SU-DHL-6 (cell line): ENCODE measurements at regions not wholly inside any gene's neighbourhood (a gene's known extent, or its start where the extent isn't known, plus 50 kb on each side); places are given as distances from the start of the nearest gene placed in this dataset.

Source experiments
- H2AFZ ChIP-seq: fragments of 200-600 bp; sonication (generic); 2 replicates; pipeline ENCODE4 v1.6.1; 2014; ENCODE audit warnings: low read depth, mild to moderate bottlenecking, moderate library complexity, mixed read lengths, antibody characterized with exemption, low read length; ENCODE audit not compliant: severe bottlenecking
- H3F3A ChIP-seq: fragments of 200-600 bp; shearing (Covaris generic); 2 replicates; pipeline ENCODE4 v1.6.0; 2016; ENCODE audit warnings: antibody characterized with exemption, mild to moderate bottlenecking; ENCODE audit not compliant: insufficient read depth
- H3K27ac ChIP-seq: fragments of 200-600 bp; sonication (generic); 2 replicates; pipeline ENCODE4 v1.5.1; 2016; ENCODE audit warnings: low read depth, mild to moderate bottlenecking, low read length, moderate library complexity, mixed read lengths
- H3K27me3 ChIP-seq: fragments of 200-600 bp; sonication (generic), shearing (Covaris generic); 2 replicates; pipeline ENCODE4 v1.6.0; 2014; ENCODE audit warnings: mild to moderate bottlenecking, low read length
- H3K36me3 ChIP-seq: fragments of 200-600 bp; sonication (generic); 2 replicates; pipeline ENCODE4 v1.6.1; 2014; ENCODE audit warnings: mild to moderate bottlenecking, low read length, mixed read lengths
- H3K4me2 ChIP-seq: fragments of 300-600, 200-600 bp; shearing (Covaris generic), sonication (generic); 2 replicates; pipeline ENCODE4 v1.6.0; 2014; ENCODE audit warnings: low read length, low read depth, mild to moderate bottlenecking; ENCODE audit not compliant: poor library complexity, severe bottlenecking
- H3K4me3 ChIP-seq: fragments of 200-600 bp; sonication (generic); 2 replicates; pipeline ENCODE4 v1.5.1; 2014; ENCODE audit warnings: antibody characterized with exemption, low read length, mild to moderate bottlenecking, mixed read lengths; ENCODE audit not compliant: insufficient read depth, poor library complexity, severe bottlenecking
- H3K79me2 ChIP-seq: fragments of 200-600 bp; sonication (generic); 2 replicates; pipeline ENCODE4 v1.6.1; 2014; ENCODE audit warnings: mild to moderate bottlenecking, low read length, moderate library complexity; ENCODE audit not compliant: insufficient read depth
- H3K9ac ChIP-seq: fragments of 200-600 bp; sonication (generic); 2 replicates; pipeline ENCODE4 v1.7.0; 2014; ENCODE audit warnings: mild to moderate bottlenecking, low read length
- H3K9me2 ChIP-seq: fragments of 200-600 bp; sonication (generic); replicated peaks from 2 replicates; pipeline ENCODE4 v1.6.1; 2014; ENCODE audit warnings: low read length; ENCODE audit not compliant: insufficient read depth
- H3K9me3 ChIP-seq: fragments of 200-600 bp; sonication (generic); 2 replicates; pipeline ENCODE4 v1.6.1; 2014; ENCODE audit warnings: low read length, mixed read lengths; ENCODE audit not compliant: insufficient read depth
- H4K20me1 ChIP-seq: fragments of 200-600 bp; sonication (generic); 2 replicates; pipeline ENCODE4 v1.6.1; 2014; ENCODE audit warnings: low read depth, mild to moderate bottlenecking, antibody characterized with exemption, low read length, moderate library complexity, mixed read lengths
- EZH2phosphoT487 ChIP-seq: fragments of 200-600 bp; sonication (generic), shearing (Covaris generic); conservative IDR thresholded peaks from 2 replicates; pipeline ENCODE4 v1.6.1; 2018; ENCODE audit warnings: mild to moderate bottlenecking, antibody characterized with exemption, low read length, moderate library complexity, mixed read lengths
- TF ChIP-seq, protein P1 (sequence below): fragments of 200-600 bp; sonication (generic); IDR thresholded peaks from one replicate; pipeline ENCODE4 v1.5.1; 2017; ENCODE audit warnings: antibody characterized with exemption, mild to moderate bottlenecking, low read length, moderate library complexity; ENCODE audit not compliant: insufficient read depth, poor library complexity, severe bottlenecking

DNA sequence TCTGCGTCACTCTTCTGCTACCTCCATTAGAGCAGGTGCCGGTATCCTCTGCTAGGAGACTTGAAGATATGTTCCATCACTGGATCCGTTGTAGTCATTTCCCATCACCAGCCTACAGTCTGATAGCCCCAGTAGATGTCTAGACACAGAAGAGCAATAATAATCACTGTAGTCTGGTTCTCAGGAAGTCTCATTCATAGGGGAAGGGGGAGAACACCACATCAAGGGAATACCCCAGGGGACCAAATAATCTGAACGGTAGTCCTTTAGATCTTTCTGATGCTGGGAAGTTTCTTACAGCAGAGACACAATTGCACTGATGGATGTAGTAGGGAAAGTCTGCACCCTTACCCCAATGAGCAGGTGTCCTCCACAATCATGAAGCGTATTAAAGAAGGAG lies 595.0 kb downstream of the EPHA3 start:
- TF ChIP-seq EZH2phosphoT487: no peak
- TF ChIP-seq, protein P1, sequence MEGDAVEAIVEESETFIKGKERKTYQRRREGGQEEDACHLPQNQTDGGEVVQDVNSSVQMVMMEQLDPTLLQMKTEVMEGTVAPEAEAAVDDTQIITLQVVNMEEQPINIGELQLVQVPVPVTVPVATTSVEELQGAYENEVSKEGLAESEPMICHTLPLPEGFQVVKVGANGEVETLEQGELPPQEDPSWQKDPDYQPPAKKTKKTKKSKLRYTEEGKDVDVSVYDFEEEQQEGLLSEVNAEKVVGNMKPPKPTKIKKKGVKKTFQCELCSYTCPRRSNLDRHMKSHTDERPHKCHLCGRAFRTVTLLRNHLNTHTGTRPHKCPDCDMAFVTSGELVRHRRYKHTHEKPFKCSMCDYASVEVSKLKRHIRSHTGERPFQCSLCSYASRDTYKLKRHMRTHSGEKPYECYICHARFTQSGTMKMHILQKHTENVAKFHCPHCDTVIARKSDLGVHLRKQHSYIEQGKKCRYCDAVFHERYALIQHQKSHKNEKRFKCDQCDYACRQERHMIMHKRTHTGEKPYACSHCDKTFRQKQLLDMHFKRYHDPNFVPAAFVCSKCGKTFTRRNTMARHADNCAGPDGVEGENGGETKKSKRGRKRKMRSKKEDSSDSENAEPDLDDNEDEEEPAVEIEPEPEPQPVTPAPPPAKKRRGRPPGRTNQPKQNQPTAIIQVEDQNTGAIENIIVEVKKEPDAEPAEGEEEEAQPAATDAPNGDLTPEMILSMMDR: no peak
- Histone ChIP-seq H3K4me3 (no peak overlapping the region), H3K4me2 (no peak overlapping the region), H3K9me3 (no peaks in the 10 kb centered on the region), H3K27me3 (no peaks in the 10 kb centered on the region), H3K9me2 (no peaks in the 10 kb centered on the region), H3K27ac (no peak overlapping the region), H3K79me2 (no peaks in the 10 kb centered on the region), H3K9ac (no peak overlapping the region), H4K20me1 (no peaks in the 10 kb centered on the region), H2AFZ (no peak overlapping the region), H3K36me3 (no peaks in the 10 kb centered on the region), H3F3A (no peaks in the 10 kb centered on the region)

DNA sequence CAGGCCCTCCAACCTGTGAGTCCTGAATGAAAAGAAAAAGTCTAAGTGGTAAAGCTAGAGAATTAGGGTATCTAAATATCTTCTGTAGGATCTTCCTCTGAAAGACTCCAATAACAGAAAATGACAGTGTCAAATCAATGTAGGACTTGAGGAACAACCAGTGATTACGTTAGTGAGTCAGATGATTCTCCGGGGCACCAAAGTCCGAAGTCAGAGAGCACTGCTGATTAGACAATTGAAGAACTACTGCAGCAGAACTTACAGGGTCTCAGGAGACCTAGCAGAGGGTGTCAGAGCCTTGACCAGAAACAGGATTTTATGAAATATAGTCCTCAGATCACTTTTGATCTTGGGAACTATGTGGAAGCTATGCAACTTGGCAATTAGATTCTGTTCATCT lies 605.8 kb downstream of the EPHA3 start:
- Histone ChIP-seq H3K4me3 (no peak overlapping the region), H3K9ac (no peak overlapping the region), H3K9me2 (no peaks in the 10 kb centered on the region), H3K27ac (no peak overlapping the region), H3K79me2 (no peaks in the 10 kb centered on the region), H3K4me2 (no peak overlapping the region), H3K36me3 (no peaks in the 10 kb centered on the region), H2AFZ (no peak overlapping the region), H3K9me3 (no peaks in the 10 kb centered on the region), H3K27me3 (no peaks in the 10 kb centered on the region), H4K20me1 (no peaks in the 10 kb centered on the region), H3F3A (no peaks in the 10 kb centered on the region)
- TF ChIP-seq EZH2phosphoT487: no peak
- TF ChIP-seq, protein P1: no peak

DNA sequence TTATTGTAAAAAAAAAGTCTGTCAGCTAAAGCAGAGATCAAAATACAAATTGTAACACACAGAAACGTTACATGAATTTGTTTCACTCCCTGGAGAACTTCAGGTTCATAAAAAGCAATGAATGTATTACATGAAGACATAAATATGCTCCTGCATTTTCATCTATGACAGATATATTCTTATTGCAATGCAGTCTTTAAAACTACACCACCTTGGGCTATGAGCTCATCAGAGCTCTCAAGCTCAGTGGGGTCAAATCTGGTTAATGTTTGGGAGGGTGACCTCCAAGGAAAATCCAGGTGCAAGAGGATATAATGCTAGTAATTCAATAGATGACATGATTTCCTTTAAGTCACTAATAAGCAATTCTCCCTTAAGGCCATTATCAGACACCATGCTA lies 606.8 kb downstream of the EPHA3 start:
- Histone ChIP-seq H3K79me2 (no peaks in the 10 kb centered on the region), H2AFZ (no peak overlapping the region), H4K20me1 (no peaks in the 10 kb centered on the region), H3K27ac (no peak overlapping the region), H3K9me3 (no peaks in the 10 kb centered on the region), H3F3A (no peaks in the 10 kb centered on the region), H3K9ac (no peak overlapping the region), H3K9me2 (no peaks in the 10 kb centered on the region), H3K36me3 (no peaks in the 10 kb centered on the region), H3K4me3 (no peak overlapping the region), H3K27me3 (no peaks in the 10 kb centered on the region), H3K4me2 (no peak overlapping the region)
- no peak for TF ChIP-seq EZH2phosphoT487
- TF ChIP-seq, protein P1: no peak
